Astrocyte of the cerebellum (primary cell): ENCODE measurements at regions not wholly inside any gene's neighbourhood (a gene's known extent, or its start where the extent isn't known, plus 50 kb on each side); places are given as distances from the start of the nearest gene placed in this dataset.
"Not testable (repeated sequence)": the region's sequence is repeated elsewhere in the genome, so short reads cannot be mapped to it uniquely, and the experiment has no call there.

ENCODE experiments used
- DNase-seq: peaks from one replicate; pipeline ENCODE4 v3.0.0-alpha.2; 2011; ENCODE audit warnings: low read depth
- H3K4me3 ChIP-seq: 2 replicates; pipeline ENCODE4 v1.5.1; 2011; ENCODE audit warnings: mild to moderate bottlenecking, low read depth, low read length, moderate library complexity
- CTCF ChIP-seq: IDR thresholded peaks from 2 replicates; pipeline ENCODE4 v1.5.1; 2012; ENCODE audit warnings: low read length, low read depth, moderate library complexity, mild to moderate bottlenecking; ENCODE audit errors: missing control alignments
- in situ Hi-C: cut with HindIII; loops from 2 replicates; pipeline ENCODE4 v1.10.0; 2017; ENCODE audit warnings: low sequenced_read_pairs

- in situ Hi-C loops, result no loop called here
- H3K4me3 ChIP-seq, result no peak overlapping the region
- TF ChIP-seq CTCF, result no peak
- DNase-seq, result no peak
Measured at GRCh38 chr7:29639886-29640595, 76.4 kb downstream of the PRR15 start.

GRCh38 chr7:29641651-29642050 lies 78.0 kb downstream of the PRR15 start:
- TF ChIP-seq CTCF, result no peak
- in situ Hi-C loops, result no loop called here
- no peak overlapping the region for H3K4me3 ChIP-seq
- no peak for DNase-seq

GRCh38 chr7:29642494-29643155 lies 79.0 kb downstream of the PRR15 start:
- no peak for DNase-seq
- in situ Hi-C loops, result no loop called here

GRCh38 chr7:29646116-29646515 lies 82.5 kb downstream of the PRR15 start:
- in situ Hi-C loops, result not testable (repeated sequence)

More at GRCh38 chr7:29642494-29643155, 79.0 kb downstream of the PRR15 start:
- no peak overlapping the region for H3K4me3 ChIP-seq
- no peak for TF ChIP-seq CTCF

GRCh38 chr7:29647020-29647654 lies 83.5 kb downstream of the PRR15 start:
- in situ Hi-C loops, result no loop called here
- no peak overlapping the region for H3K4me3 ChIP-seq
- TF ChIP-seq CTCF, result no peak
- DNase-seq, result no peak

More at GRCh38 chr7:29646116-29646515, 82.5 kb downstream of the PRR15 start:
- not testable (repeated sequence) for H3K4me3 ChIP-seq, DNase-seq

- in situ Hi-C loops, H3K4me3 ChIP-seq, DNase-seq: not testable (repeated sequence)
Measured at GRCh38 chr7:29647691-29648210, 84.1 kb downstream of the PRR15 start.

GRCh38 chr7:29649028-29649716 lies 85.5 kb downstream of the PRR15 start:
- in situ Hi-C loops, result no loop called here
- no peak for TF ChIP-seq CTCF
- H3K4me3 ChIP-seq, result no peak overlapping the region
- DNase-seq, result no peak
